Sigmoid colon (tissue), 6 donors: ENCODE measurements at regions not wholly inside any gene's neighbourhood (a gene's known extent, or its start where the extent isn't known, plus 50 kb on each side); places are given as distances from the start of the nearest gene placed in this dataset.
"Not testable (repeated sequence)": the region's sequence is repeated elsewhere in the genome, so short reads cannot be mapped to it uniquely, and the experiment has no call there.

ENCODE experiments used
- DNase-seq: peaks from one replicate; pipeline ENCODE4 v3.0.0-alpha.2; 2019
- H3K27ac ChIP-seq, 4 donors: fragments of 200-600 bp; sonication (generic); one replicate each; pipeline ENCODE4 v1.5.1; 2016 to 2019; ENCODE audit warnings: mild to moderate bottlenecking in 1 of 4
- H3K27me3 ChIP-seq, 3 donors: fragments of 200-600 bp; sonication (generic); one replicate each; pipeline ENCODE4 v1.5.1; 2019; ENCODE audit warnings: mild to moderate bottlenecking in 1 of 3
- H3K36me3 ChIP-seq, 4 donors: fragments of 200-600 bp; sonication (generic); one replicate each; pipeline ENCODE4 v1.5.1; 2016 to 2019
- H3K4me1 ChIP-seq, 4 donors: fragments of 200-600 bp; sonication (generic); one replicate each; pipeline ENCODE4 v1.5.1; 2017 to 2019
- H3K4me3 ChIP-seq, 4 donors: fragments of 200-600 bp; sonication (generic); one replicate each; pipeline ENCODE4 v1.5.1; 2017 to 2019; ENCODE audit warnings: mild to moderate bottlenecking in 2 of 4, moderate library complexity in 1 of 4
- H3K9me3 ChIP-seq, 4 donors: fragments of 200-600 bp in 3 of 4; sonication (generic) in 3 of 4; one replicate each; pipeline versions ENCODE4 v1.5.1 to v1.6.1; 2013 to 2019
- CTCF ChIP-seq, 4 experiments: fragments of 450-650 bp in 3 of 4; fragments of 200-600 bp in 1 of 4; IDR thresholded peaks; one replicate each; pipeline ENCODE4 v1.5.1; 2016 to 2019; ENCODE audit warnings: antibody characterized with exemption in 4 of 4, mild to moderate bottlenecking in 3 of 4, moderate library complexity in 2 of 4
- EP300 ChIP-seq, 4 donors: sonication (generic); formaldehyde crosslinking; IDR thresholded peaks; one replicate each; pipeline ENCODE4 v1.6.1; 2017; ENCODE audit warnings: antibody characterized with exemption in 4 of 4
- POLR2A ChIP-seq, 2 donors: fragments of 450-650 bp; IDR thresholded peaks; one replicate each; pipeline ENCODE4 v1.6.1; 2016; ENCODE audit warnings: antibody characterized with exemption in 2 of 2, mild to moderate bottlenecking in 2 of 2, moderate library complexity in 2 of 2
- POLR2AphosphoS5 ChIP-seq, 4 donors: sonication (generic); formaldehyde crosslinking; IDR thresholded peaks; one replicate each; pipeline ENCODE4 v1.6.1; 2017; ENCODE audit warnings: antibody characterized with exemption in 4 of 4
- WGBS, 2 donors: extraction: QIAGEN DNeasy Blood & Tissue Kit; methylation state at CpG; one replicate each; pipeline ENCODE4 v1.1.7; 2013; 5-methylcytosine and 5-hydroxymethylcytosine counted together
- intact Hi-C: fragments of 100-400 bp; cut with DNase I; formaldehyde crosslinking; loops from one replicate; pipeline ENCODE4 v1.15.1; 2023
- donor health status: healthy with polysubstance abuse.
- donor health status: healthy.

DNA sequence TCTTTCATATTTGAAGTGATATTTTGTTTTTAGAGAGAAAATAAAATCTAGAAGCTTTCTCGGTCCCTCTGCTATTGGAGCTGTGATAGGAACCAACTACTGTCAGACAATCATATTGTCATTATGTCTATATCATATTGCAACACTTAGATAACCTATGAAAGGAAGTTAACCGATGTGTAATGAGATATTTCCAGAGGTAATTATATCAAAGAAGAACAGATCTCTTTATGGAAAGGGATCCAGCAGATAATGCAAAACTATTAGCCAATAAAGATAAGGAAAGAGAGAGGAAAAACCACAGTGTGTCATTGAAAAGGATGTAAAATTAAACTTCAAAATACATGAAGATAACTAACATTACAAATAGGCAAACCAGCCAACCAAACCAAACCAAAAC, 529.1 kb upstream of the CCDC54 start:
- H3K36me3 ChIP-seq = no peaks in the 10 kb centered on the region
- H3K4me1 ChIP-seq = no peaks in the 10 kb centered on the region
- no peaks in the 10 kb centered on the region for H3K27me3 ChIP-seq
- TF ChIP-seq EP300 (IDR thresholded peaks at IDR 0.05) = no peak
- DNase-seq = no peak
- no peak overlapping the region for H3K4me3 ChIP-seq
- no peaks in the 10 kb centered on the region for H3K9me3 ChIP-seq
- no peak overlapping the region for H3K27ac ChIP-seq
- 88 to 92% methylated on average over 2 of the region's 2 CpGs for WGBS, 2 donors
- intact Hi-C loops = no loop called here

GRCh38 chr3:106850437-106850836, 526.8 kb upstream of the CCDC54 start:
- H3K36me3 ChIP-seq = no peaks in the 10 kb centered on the region
- intact Hi-C loops = no loop called here
- H3K4me3 ChIP-seq = no peak overlapping the region
- TF ChIP-seq POLR2A (IDR thresholded peaks at IDR 0.05) (no peak), CTCF (IDR thresholded peaks at IDR 0.05) (no peak), EP300 (IDR thresholded peaks at IDR 0.05) (no peak), POLR2AphosphoS5 (IDR thresholded peaks at IDR 0.05) (no peak)
- no peaks in the 10 kb centered on the region for H3K9me3 ChIP-seq
- no peak for DNase-seq
- H3K27me3 ChIP-seq = no peaks in the 10 kb centered on the region
- no peak overlapping the region for H3K27ac ChIP-seq
- 79 to 89% methylated on average over 3 of the region's 3 CpGs for WGBS, 2 donors
- no peaks in the 10 kb centered on the region for H3K4me1 ChIP-seq

DNA sequence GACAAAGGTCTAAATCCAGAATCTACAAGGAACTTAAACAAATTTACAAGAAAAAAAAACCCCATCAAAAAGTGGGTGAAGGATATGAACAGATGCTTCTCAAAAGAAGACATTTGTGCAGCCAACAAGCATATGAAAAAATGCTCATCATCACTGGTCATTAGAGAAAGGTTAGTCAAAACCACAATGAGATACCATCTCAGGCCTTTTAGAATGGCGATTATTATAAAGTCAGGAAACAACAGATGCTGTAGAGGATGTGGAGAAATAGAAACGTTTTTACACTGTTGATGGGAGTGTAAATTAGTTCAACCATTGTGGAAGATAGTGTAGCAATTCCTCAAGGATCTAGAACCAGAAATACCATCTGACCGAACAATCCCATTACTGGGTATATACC, 518.9 kb upstream of the CCDC54 start:
- DNase-seq, H3K4me3 ChIP-seq, H3K27ac ChIP-seq, H3K36me3 ChIP-seq, intact Hi-C loops, H3K9me3 ChIP-seq, H3K4me1 ChIP-seq, H3K27me3 ChIP-seq: not testable (repeated sequence)
- WGBS, 2 donors = 49% methylated on average over 3 of the region's 3 CpGs

GRCh38 chr3:106860182-106860581, 517.1 kb upstream of the CCDC54 start:
- no peaks in the 10 kb centered on the region for H3K4me1 ChIP-seq
- TF ChIP-seq EP300 (IDR thresholded peaks at IDR 0.05) (no peak), CTCF (IDR thresholded peaks at IDR 0.05) (no peak), POLR2A (IDR thresholded peaks at IDR 0.05) (no peak), POLR2AphosphoS5 (IDR thresholded peaks at IDR 0.05) (no peak)
- no peaks in the 10 kb centered on the region for H3K27me3 ChIP-seq
- intact Hi-C loops = no loop called here
- no peaks in the 10 kb centered on the region for H3K36me3 ChIP-seq
- no peaks in the 10 kb centered on the region for H3K9me3 ChIP-seq
- no peak for DNase-seq
- H3K4me3 ChIP-seq = no peak overlapping the region
- H3K27ac ChIP-seq = no peak overlapping the region

- H3K4me1 ChIP-seq = no peaks in the 10 kb centered on the region
- no peaks in the 10 kb centered on the region for H3K27me3 ChIP-seq
- no peaks in the 10 kb centered on the region for H3K9me3 ChIP-seq
- DNase-seq = no peak
- no peak overlapping the region for H3K4me3 ChIP-seq
- H3K36me3 ChIP-seq = no peaks in the 10 kb centered on the region
- TF ChIP-seq CTCF (IDR thresholded peaks at IDR 0.05) = no peak
- no peak for TF ChIP-seq POLR2AphosphoS5 (IDR thresholded peaks at IDR 0.05)
- TF ChIP-seq EP300 (IDR thresholded peaks at IDR 0.05) = no peak
- TF ChIP-seq POLR2A (IDR thresholded peaks at IDR 0.05) = no peak
- no peak overlapping the region for H3K27ac ChIP-seq
- intact Hi-C loops = no loop called here
- 57 to 70% methylated on average over 3 of the region's 3 CpGs for WGBS, 2 donors
Measured at GRCh38 chr3:106862067-106862466, 515.2 kb upstream of the CCDC54 start.

DNA sequence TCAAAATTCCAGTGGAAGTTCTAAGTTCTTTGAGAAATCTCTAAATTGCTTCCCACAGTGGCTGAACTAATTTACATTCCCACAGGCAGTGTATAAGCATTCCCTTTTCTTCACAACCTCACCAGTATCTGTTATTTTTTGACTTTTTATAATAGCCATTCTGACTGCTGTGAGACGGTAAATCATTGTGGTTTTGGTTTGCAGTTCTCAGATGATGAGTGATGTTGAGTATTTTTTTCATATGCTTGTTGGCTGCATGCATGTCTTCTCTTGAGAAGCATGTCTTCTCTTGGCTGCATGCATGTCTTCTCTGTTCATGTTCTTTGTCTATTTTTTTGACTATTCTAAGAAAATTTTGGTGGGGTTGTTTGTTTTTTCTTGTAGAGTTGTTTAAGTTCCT, 499.6 kb upstream of the CCDC54 start:
- Histone ChIP-seq H3K9me3 (no peaks in the 10 kb centered on the region), H3K27ac (no peak overlapping the region), H3K4me3 (no peak overlapping the region), H3K4me1 (no peaks in the 10 kb centered on the region), H3K36me3 (no peaks in the 10 kb centered on the region), H3K27me3 (no peaks in the 10 kb centered on the region)
- intact Hi-C loops = no loop called here
- no peak for DNase-seq
- no peak for TF ChIP-seq POLR2AphosphoS5 (IDR thresholded peaks at IDR 0.05)
- no peak for TF ChIP-seq POLR2A (IDR thresholded peaks at IDR 0.05)
- no peak for TF ChIP-seq CTCF (IDR thresholded peaks at IDR 0.05)
- TF ChIP-seq EP300 (IDR thresholded peaks at IDR 0.05) = no peak
- 69 to 82% methylated on average over 1 of the region's 1 CpG for WGBS, 2 donors
